ENCODE measurements at regions not wholly inside any gene's neighbourhood (a gene's known extent, or its start where the extent isn't known, plus 50 kb on each side); places are given as distances from the start of the nearest gene placed in this dataset.
"Not testable (repeated sequence)": the region's sequence is repeated elsewhere in the genome, so short reads cannot be mapped to it uniquely, and the experiment has no call there.

- DNase-seq: no peak
These were observed 111.6 kb downstream of the FAM53A start for GRCh38 chr4:1572521-1572920.

- no peak for DNase-seq
These were observed 112.1 kb downstream of the FAM53A start for GRCh38 chr4:1572010-1572385.

GRCh38 chr4:1571165-1572009 is 112.7 kb downstream of the FAM53A start:
- no peak for DNase-seq

DNA sequence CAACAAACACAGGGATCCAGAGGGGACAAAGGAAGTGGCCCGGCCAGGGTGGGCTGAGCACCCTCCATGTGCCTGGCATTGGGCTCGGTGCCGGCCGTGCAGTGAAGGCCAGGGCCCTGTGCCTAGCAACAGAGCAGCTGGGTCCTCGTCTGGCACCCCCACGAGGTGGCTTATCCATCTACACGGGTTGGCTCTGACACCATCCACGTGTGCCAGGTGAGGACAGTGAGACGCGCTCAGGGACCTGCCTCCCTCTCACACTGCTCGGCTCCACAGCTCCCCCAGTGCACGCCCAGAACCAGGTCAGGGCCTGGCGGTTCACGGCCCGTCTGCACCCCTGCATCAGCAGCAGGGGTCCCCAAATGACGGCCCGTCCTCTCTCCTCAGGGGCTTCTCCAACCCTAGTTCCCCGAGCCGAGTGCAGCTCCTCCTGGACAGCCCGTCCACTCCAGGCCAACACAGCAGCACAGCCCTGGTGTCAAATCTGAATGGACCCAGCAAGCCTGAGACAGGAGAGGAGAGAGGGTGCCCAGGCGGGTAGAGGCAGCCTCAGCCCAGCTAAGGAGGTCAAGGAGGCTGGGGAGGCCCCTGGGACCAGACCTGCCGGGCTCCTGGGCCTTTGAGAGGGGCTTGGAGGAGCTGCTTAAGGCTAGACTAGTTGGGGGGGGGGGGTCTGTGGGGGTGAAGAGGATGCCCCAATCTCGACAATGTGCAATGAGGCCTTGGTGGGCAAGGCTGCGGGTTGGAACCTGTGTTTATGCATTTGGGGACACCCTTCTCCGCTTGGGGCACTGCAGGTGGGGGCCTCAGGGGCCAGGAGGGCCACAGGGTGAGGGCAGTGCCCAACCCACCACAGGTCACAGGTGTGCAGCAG is 113.6 kb downstream of the FAM53A start:
- DNase-seq: no peak

- DNase-seq: no peak
These were observed 114.5 kb downstream of the FAM53A start for GRCh38 chr4:1569461-1570151.

DNA sequence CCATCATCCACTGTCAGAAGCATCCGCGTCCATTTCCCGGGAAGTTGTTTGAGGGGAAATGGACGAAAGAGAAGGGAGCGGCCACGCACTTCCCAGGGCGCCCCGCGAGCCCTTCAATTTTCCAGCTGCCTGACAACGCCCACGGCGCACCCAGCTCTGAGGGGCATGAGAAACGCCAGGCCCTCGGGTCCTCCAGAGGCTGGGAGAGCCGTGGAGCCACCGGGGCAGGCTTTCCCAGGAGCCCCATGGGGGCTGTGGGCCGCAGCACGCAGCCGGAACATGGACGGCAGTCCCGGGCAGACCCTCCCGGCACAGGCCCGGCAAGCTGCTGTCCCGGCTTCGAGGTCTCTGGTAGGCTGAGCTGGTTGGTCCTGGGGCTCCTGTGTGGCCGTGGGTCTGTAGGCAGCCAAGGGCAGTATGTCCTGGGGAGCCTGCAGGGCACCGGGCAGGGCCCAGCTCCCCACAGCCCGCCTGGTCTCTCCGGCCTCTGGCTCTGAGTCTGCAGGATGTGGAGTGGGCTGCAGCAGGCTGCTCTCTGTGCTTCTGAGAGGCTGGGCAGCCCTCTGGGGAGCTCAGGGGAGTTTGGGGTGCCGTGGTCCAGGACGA is 115.2 kb downstream of the FAM53A start:
- DNase-seq: no peak

GRCh38 chr4:1567808-1568581 is 116.1 kb downstream of the FAM53A start:
- DNase-seq: no peak

DNA sequence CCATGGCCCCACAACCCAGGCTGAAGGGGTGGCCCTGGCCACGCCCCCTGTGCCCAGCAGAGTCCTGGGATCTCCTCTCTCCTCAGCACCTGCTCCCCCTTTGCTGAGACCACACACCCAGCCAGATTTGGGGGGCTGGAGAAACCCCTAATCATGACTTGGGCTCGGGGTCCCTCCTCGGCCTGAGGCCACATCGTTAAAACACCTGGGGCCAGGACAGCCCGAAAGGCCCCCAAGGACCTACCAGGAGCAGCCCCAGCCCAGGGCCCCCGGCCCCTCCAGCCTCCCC is 116.7 kb downstream of the FAM53A start:
- DNase-seq: no peak

DNA sequence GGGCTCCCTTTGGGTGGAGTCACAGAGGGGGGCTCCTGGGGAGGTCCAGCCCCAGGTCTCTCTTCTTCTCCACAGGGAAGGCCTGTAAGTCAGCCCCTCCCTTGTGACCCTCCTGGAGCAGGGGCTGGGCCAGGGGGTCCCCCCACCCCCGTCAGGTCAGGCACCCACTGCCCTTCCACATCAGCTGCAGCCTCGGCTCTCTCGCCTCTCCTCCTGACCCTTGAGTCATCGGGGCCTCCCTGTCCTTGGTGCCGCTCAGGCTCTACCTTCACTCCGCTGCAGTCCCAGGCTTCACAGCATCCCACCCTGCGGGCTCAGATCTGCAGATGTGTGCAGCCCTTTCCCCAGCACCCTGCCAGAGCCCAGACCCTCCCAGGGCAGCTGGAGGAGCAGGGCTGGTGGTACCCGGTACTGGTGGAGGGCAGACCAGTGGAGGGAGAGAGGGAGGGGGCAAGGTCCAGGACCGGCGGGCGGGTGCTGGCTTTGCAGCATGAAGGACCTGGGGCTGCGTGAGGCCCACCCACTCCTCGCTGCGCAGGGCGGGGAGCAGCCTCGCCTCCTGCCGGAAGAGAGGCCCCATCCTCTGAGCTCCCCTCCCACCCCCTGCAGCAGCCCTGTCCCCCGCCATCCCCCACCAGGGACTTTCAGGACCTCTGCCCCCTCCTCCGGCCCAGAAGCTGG is 117.1 kb downstream of the FAM53A start:
- DNase-seq: no peak

GRCh38 chr4:1566301-1566837 is 117.7 kb downstream of the FAM53A start:
- DNase-seq: not testable (repeated sequence)

- no peak for DNase-seq
These were observed 118.4 kb downstream of the FAM53A start for GRCh38 chr4:1565598-1566295.

- no peak for DNase-seq
These were observed 119.4 kb downstream of the FAM53A start for GRCh38 chr4:1564535-1565375.

- no peak for DNase-seq
These were observed 120.2 kb downstream of the FAM53A start for GRCh38 chr4:1563768-1564485.

DNA sequence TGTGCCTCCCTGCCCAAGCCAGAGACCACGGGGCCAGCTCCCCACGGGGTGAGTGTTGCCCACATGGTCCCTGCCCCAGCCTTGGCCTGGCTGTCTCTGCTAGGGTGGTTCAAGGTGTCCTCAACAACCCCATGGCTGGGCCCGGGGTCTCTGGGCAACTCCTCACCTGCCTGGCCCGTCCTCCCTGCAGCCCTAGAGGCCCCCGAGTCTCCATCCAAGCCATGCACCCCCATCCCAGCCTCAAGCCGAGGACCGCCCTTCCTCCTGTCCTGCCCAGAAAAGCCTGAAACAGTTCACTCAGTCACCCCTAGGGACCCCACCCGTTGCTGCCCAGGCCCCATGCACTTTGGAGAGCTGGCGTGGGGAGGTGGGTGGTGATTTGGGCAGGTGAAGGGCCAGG is 120.9 kb downstream of the FAM53A start:
- DNase-seq: no peak

GRCh38 chr4:1562771-1563170 is 121.3 kb downstream of the FAM53A start:
- DNase-seq: no peak

GRCh38 chr4:1562371-1562770 is 121.7 kb downstream of the FAM53A start:
- no peak for DNase-seq

DNA sequence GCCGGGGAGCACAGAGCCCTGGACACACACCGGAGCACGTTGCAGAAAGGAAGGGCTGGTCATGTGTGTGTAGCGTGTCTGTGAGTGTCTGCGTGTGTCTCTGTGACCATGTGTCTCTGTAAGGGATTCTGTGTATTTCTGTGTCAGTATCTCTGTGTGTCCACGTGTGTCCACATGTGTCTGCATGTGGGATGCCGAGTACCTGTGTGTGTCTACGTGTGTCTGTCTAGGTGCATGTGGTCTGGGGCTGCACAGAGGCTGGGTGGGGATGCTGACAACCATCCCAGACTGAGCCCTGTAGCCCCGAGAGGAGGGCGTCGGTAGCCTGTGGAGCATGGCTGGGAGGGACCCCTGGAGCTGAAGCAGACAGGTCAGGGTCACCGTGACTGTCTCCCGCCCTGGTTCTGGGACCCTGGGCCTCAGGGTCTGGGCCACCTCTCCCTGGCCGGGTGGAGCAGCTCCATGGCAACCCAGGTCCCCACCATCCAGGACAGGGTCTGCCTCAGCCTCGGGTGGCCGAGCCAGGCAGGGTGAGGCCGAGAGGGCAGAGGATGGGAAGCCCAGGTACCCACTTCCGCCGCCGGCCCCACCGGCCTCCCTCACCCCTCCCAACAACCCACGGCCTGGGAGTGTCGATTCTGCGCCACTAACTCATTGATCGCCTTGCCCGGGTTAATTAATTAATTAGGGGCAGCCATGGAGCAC is 122.7 kb downstream of the FAM53A start:
- DNase-seq: no peak

- DNase-seq: no peak
These were observed 124.0 kb downstream of the FAM53A start for GRCh38 chr4:1559896-1560650.
